ENCODE measurements at regions not wholly inside any gene's neighbourhood (a gene's known extent, or its start where the extent isn't known, plus 50 kb on each side); places are given as distances from the start of the nearest gene placed in this dataset.

DNA sequence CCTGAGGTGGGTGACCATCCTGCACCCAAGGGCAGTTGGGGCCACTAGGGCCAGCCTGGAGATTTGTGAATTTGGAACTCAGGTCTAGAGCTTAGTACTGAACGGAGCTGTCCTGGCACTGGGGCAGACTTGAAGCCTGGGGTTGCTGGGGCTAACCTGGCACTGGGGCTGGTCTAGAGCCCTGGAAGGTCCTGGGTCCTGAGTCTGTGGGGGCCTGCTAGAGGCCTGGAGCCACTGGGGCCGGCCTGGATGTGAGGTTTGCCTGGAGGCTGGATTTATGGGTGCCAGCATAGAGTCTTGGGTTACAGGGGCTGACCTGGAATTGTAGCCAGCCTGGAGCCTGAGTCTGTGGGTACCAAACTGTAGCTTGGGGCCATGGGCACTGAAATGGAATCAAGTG is 1216.9 kb downstream of the CDH11 start:
- TF ChIP-seq CTCF (IDR thresholded peaks at IDR 0.05) (no peak), POLR2A (IDR thresholded peaks at IDR 0.05) (no peak)

Measured in testis (tissue), 2 donors.